MV-4-11 (cell line): ENCODE measurements at regions not wholly inside any gene's neighbourhood (a gene's known extent, or its start where the extent isn't known, plus 50 kb on each side); places are given as distances from the start of the nearest gene placed in this dataset.

Source experiments
- DNase-seq: peaks from one replicate; lab custom pipeline; 2025; lab: John Stamatoyannopoulos, UW

DNA sequence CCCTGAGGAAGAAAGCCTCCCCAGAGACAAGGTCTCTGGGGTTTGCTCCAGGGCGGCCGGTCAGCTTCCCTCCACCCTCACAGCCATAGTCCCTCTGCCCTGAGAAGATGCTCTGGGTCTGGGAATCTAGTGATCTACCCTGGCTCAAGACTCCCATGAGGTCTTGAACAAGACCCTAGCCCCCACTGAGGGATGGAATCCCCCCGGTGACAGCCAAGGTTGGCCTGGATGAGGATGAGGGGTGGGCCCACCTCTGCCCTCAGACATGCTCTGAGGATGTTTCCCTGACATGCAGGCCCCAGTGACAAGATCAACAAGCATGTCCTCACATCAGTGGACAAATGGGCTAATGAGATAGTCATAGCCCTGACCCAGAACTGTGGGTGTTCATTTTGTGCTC is 138.6 kb downstream of the C5orf15 start:
- no peak for DNase-seq

DNA sequence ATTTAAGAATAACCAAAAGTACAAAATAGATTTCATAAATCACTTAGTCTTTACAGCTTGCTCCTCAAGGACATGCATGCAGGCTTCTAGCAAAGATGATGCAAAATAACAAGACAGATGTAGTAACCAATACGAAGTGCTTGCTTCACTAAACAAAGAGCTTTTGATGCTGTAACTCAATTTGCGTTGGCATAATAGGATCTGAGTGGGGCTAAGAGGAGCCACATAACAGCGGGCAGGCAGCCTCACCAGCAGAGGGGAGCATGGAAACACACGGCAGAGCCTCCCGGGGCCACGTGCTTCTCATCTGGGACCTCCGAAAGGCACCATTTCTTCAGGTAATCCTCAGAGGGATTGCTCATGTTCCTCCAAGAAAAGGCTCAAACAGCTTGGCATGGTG is 139.7 kb downstream of the C5orf15 start:
- no peak for DNase-seq

DNA sequence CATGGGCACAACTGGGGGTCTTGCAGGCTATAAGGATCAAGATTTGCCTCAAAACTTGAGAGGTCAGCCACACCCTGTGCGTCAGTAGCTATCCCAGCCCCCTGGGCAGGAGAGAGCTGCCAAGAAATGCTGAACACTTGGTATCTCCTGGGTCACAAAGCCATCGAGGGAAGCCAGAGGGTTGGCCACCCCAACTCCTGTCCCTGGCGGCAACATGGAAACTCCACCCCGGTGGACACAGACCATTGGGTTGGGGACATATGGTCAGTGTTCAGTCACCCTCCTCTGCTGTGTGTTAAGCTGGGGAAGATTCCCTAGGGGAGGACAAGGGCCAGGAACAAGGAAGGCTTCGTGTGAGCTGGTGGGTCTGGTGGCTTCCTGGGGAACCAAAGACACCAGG is 140.6 kb downstream of the C5orf15 start:
- no peak for DNase-seq

DNA sequence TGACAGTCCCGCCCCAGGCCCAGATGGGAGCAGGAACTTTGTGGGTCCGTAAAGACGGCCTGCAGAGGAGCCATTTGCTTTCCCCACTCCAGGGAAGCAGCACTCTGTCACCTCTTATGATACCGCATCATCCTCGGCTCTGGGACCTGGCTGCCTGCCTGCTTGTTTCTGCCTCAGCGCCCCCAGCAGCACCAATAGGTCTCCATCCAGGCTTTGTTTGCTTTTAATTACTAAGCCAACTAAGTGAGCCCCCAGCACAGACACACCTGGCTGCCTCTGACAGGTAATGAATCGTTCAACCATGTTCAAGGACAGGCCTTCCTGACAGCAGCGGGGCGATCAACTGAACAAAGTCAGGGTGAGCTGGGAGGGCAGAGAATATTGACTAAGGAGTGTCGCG is 141.4 kb downstream of the C5orf15 start:
- DNase-seq, result no peak

DNA sequence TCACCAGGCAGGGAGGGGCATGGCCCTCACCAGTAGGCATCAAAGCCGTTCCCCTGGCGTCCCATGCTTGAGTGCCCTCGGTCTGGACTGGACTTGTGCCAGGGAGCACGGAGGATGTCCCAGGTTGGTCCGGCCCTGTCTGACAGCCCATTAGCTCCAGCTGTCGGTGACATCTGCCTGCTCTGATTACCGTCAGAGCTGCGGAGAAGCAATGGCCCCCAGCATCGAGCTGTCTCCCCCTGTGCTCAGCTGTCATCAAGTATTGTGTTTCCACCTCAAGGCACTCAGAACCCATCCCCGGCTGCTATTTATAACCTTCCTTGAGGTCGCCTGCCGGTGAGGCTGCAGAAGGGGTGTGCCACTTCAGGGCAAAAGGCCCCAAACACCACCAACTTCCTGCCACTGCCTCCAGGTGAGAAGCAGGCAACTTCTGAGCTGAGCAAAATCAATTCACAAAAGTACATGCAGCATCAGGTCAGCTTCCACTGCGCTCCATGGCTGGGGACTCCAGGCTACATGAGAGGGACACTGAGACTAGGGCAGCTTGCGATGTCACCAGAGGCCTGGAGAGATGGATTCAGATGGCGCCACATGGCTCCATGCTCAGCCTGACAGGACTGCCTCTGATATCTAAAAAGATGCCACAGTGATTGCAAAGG is 142.7 kb downstream of the C5orf15 start:
- DNase-seq, result no peak

DNA sequence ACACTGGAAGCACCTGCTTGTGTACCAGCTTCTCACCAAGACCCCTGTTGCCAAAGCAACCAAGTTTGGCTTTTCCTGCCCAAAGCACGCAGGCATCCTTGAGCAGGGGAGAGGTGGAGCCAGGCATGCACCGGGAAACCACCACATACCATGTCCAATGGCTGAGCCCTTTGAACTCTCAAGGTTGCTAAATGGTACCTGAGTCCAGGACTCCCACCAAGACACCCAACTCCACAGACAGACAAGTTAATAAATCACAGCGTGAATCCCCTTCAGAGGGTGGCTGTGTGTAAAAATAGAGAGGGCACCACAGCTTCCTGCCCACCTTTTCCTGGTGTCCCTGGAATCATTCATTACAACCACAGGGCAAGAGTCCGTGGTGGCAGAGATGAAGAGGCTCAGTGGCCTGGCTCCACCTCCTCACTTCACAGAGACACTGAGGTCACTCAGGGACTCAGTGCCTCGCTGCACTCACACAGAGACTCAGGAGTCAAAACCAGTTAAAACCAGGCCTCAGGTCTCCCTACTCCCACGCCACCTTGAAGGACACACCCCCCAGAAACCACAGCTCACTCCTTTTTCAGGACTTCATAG is 143.7 kb downstream of the C5orf15 start:
- no peak for DNase-seq

DNA sequence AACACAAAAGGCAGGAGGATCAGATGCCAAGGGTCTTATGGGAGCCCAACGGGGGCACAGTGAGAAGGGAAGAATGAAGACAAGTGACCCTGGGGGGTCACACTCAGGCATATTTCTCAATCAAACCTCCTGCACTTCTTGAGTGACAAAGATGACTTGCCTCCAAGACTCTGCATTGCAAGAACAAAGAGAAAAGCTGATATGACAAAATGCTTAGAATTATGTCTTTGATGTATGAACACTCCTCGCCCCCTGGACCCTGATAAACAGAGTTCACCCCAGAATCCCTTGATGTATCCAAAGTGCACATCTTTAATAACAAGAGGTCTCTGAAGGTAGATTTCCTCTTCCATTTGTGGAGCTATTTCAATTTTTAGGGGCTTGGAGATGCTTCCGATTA is 146.5 kb downstream of the C5orf15 start:
- no peak for DNase-seq

DNA sequence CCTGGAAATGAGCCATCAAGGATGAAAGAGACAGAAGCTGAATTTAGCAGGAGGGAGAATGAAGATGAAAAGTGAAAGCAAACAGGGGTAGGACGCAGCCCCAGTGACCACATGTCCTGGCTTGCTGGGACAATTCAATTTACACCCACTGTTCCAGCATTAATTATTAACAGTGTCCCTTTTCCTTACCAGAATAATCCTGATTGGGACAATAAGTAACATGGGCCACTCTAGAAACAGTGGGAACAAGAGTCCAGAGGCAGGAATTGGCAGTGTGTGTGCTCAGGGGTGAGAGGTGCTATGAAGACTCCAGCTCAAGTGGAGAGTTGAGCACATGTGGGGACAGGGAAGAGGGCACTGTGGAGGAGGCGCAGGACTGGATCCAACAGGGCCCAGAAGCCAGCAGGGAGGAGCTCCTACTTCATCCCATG is 147.1 kb downstream of the C5orf15 start:
- no peak for DNase-seq

DNA sequence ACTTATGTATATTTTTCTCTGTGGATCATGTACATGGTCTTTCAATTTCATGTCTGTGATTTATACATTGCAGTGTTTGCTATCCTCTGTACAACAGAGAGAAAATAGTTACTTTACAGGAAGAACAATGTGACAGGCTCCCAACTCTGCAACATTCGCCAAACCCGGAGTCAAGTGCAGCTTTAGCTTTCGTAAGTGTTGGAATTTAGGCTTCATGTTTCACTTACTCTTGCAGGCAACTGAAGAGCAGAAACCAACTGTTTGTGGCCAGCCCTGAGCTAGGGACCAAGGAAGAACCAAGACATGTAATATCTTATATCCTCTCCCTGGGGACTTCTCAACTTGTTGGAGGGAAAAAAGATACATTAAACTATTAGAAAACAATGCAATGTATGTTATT is 147.9 kb downstream of the C5orf15 start:
- no peak for DNase-seq

DNA sequence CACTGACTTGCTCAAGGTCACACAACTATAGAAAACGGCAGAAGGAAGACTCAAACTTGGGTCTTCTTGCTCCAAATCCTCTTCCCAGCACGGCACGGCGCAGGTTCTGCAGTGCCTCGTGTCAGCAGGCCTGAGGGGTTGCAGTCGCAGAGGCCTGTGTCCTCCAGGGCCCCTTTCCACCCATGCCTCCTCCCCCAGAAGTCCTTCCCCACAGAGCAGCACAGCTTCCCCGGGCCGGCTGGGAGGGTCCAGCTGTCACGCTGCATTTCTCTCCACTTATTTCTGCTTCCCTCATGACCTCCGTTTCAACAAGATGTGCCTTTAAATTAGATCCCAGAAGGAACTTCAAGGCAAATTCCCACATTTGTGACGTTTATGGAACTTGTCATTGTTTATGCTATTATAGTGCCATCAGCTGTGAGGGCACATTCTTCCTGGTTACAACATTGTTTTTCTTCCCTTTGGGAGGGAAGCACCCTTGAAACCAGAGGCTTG is 148.4 kb downstream of the C5orf15 start:
- DNase-seq, result no peak

DNA sequence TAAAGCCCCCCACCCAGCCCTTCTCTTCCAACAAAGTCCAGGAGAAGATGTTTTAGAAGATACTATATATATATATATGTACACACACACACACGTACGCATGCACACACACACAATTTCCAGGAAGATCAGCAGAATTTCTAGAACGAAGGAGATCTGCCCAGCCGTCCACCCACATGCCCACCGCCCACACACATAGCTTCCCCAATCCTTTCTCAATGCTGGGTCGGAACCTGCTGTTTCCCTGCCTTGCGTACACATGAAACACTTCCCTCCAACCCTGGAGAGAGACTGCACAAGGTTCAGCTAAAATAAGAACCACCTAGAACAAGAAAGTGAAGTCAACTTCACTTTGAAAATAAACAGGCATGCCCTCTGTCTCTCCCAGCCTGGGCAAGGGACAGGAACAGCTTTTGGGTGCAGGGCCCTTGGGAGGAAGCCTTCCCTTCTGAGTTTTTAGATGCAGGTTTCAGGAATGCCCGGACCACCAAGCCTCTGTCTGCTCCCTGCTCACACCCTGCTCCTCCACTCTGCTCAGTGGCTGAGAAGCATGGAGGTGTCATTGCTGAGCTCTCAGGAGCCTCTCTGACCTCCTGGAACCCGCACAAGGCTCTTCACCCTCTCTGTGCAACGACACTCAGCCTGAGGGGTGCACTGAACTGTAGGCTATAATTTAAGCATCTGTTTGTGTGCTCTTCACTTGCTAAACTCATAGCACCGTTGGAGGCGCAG is 149.4 kb downstream of the C5orf15 start:
- no peak for DNase-seq

DNA sequence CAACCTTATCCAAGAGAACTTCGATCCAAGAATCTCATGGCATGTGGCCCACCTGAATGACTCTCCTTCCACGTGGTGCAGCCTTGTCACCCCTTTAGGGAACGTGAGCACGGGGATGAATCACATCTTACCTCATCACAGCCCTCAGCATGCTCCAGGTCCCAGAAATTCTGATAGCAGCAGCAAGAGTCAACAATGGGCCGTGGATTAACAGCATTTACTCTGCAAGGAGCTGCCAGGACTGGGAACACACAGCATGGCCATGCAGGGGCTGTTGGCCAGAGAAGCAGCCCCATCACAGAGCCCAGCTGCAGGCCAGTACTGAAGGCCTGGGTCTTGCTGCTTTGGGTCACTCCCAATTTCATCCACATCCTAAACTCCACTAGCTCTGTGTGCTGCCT is 150.4 kb downstream of the C5orf15 start:
- DNase-seq, result no peak

DNA sequence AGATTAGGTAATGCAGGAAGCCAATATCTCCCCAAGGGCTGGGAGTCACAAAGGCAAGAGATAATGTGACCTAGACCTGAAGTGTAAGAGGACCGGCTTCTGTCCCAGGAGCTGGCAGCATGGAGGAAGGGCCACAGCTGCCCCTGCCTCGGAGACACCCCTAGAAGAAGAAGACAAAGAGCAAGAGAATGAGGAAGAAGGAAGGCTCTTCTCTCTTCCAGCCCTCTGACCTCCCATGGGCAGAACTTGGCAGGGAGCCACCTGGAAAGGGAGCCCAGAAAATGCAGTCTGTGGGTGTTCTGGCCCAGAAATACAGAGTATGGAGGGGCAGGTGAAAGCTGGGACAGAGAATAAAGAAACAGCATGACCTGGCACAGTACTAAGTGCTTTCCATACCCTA is 151.0 kb downstream of the C5orf15 start:
- no peak for DNase-seq

DNA sequence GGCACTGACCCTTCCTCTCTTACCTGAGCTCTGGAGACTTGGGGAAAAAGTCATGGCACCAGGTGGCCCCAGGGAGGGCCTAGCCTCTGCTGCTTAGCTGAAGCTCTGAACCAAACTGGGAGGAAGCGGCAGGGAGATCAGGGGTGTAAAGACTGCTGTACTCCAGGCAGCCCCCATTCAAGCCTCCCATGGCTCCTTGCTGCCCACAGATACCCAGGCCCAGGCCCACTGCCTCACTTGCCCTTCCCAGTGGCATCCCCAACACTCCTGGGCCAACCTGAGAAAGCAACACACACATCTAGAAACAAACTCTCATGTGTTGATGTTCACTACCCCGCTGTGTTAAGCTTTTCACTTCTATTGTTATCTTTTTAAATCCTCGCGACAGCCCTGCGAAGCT is 151.6 kb downstream of the C5orf15 start:
- no peak for DNase-seq

DNA sequence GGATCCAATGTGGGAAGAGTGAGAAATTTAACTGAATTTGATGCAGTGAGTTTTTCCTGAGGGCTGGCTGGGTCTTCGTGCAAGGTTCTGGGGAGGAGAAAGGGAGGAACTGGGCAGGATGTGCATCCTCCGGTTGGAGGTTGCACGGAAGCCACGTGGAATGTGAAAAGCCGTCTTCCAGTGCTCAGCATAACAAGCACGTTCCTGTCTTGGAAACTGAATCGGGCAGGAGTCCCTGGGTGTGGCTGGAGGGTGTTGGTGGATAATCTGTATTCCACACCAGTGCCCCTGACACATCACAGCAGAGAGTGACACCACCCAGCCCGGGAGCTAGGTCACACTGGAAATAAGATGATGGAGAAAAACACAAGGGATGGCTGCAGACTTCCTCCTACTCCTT is 154.3 kb downstream of the C5orf15 start:
- no peak for DNase-seq

DNA sequence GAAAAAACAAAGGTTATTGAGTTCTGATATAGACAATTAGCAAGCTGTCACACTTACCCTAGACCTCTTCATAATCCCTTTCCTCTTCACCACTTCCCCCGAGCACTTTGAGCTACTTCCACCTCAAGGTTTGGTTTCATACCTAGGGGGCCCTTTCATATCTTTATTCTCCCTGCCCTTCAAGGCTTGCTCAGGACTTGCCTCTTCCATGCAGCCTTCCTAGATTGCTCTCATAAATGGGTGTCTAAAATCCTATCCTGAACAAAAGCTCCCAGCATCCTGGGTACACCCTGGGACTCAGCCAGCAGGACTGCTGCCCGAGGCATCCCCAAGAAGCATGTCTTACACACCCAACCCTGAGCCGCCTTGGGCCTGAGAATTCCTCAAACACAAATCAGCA is 157.3 kb downstream of the C5orf15 start:
- DNase-seq, result no peak

DNA sequence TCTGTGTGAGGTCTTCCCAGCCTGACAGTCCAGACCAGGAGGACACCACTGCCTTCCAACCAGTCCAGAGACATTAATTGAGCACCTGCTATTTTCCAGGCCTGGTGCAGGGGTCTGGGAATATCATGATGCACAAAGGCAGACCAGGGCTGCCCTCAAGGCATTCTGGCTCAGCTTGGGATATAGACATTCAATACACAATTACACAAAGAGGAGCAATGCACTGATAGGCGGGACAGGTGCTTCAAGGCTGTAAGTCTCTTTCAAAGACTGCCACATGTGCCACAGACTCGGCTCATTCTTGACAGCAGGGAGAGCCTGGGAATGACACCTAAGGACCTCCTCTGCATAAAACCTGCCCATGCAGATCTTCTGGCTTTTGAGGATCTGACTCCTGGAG is 158.6 kb downstream of the C5orf15 start:
- DNase-seq, result no peak

DNA sequence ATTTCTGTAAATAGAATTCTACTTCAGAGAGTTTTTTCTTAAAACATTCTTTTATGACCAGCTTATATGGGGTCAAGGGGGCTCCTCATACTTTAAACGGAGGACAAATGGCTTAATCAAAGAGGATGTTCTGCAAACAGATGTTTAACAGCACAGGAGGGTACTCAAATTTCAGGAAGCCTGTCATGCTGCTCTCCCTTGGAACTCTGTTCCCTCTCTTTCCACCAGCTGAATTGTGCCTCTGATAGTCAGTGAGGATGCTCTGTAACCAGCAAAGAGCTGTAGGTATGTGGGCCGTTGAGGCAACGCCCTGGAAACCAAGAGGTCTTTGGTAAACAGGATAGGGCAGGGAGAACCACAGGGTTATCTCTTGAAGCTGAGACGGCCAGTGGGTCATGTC is 161.1 kb downstream of the C5orf15 start:
- no peak for DNase-seq

DNA sequence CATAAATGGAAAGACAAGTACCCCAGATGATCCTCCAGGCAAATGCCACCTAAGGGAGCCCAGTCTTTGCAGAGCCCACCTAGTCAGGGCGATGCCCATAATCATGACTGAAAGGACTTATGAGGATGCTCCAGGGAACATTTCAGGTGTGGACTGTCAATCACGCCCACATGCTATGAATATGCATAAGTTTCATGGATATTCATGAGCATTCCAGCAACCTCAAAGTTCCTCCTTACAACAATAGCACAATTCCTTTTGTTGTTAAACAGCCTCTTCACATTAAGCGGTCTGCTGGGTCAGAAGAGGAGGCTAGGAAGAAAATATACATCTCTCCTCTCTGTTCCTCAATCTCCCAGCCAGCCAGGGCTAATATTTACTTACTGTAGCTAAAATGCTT is 161.6 kb downstream of the C5orf15 start:
- no peak for DNase-seq

DNA sequence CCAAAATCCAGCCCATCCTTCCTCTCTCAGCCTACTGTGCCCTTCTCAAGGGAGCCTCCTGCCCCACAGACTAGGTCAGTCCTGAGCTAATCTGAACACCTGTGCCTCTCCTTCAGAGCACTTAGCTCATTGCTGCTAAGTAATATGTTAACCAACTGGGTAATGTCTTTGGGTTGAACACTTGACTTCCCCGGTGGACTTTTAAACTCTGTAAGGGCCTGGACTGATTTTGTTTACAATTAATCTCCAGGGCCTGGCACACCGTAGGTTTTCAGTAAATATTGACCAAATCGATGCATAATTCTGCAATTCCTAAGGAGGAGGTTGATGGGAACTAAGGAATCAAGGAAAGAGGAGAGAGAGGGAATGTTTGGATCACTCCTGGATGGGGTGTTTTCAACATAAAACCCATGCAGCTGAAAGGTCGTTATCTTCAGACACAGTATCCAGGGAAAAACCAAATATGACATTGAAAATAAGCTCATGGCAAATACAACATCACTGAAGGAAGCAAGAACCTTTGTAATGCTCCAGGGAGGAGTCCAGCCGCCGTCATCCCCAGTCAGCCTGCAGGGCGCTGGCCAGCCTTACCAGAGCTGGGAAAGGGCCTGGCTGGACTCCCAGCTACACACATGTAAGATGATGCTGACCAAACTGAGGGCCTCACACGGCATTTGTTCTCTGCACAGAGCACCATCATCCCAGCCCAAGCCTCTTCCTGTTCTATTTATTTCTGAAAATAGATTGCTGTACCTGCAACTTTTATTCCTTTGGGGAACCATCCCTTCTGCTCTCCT is 166.3 kb downstream of the C5orf15 start:
- DNase-seq, result no peak

DNA sequence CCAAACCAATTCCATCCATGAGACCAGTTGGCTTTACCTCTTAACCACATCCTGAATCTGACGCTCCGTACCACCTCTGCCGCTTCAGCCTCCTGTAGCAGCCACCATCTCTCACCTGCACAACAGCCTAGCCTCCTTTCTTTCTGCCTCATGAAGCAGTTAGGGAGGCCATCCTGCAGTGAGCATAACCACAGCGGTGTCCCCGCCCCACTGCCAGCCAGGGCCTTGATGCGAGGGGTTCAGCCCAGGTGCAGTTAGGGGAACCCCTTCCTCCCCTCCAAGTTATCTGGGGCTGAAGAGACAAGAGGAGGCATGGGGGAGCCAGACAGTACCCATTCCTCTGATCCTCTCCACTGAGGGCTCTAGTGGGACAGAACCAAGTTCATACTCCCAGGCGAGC is 167.0 kb downstream of the C5orf15 start:
- no peak for DNase-seq

DNA sequence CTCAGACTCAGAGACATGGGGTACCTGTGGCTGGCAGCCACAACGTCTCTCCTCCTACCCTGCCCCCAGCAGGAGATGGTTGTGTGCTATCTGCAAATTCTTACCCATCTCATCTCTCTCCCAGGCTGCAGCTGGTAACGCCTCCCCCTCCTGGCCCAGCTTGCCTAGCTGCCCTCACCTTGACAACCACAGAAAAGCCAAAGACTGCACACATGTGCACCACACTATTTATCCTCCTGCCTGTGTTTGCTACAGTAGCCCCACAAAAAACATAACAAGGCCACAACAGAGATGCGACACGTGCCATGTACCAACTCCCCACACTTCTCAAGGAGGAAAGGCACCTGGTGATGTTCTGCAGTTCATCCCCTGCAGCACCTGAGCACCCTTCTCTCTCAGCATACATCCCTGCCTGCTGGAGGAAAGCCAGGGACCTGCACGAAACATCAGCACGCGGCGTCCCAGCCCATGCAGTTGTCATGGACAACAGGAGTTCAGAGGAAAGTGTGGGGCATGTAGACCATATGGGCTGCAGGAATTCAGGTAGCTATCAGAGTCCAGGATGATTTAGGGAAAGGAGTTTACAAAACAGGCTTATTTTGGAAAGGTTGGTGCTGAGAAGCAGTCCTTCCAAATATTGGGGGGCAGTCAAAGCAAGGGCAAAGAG is 168.7 kb downstream of the C5orf15 start:
- DNase-seq, result no peak
